IMR-90 (cell line): ENCODE measurements at regions not wholly inside any gene's neighbourhood (a gene's known extent, or its start where the extent isn't known, plus 50 kb on each side); places are given as distances from the start of the nearest gene placed in this dataset.

Source experiments
- ATAC-seq: fragments of 200-7000 bp; cut with Tn5 transposase; 2 replicates; pipeline ENCODE4 v1.9.1; 2020; ENCODE audit warnings: low read depth, mild to moderate bottlenecking, moderate library complexity
- BruUV-seq: library from RNA; stranded (reverse); fragments of 400-500 nt; replicated peaks from 2 replicates; lab custom pipeline; 2021; lab: Mats Ljungman, UMichigan
- CTCF ChIA-PET: fragments of 300-600 bp; formaldehyde crosslinking; extraction: SDS; loops from one replicate; lab custom pipeline; 2021; ENCODE audit warnings: antibody characterized with exemption; lab: Yijun Ruan, JAX
- POLR2A ChIA-PET: fragments of 300-600 bp; sonication (Branson Sonifier 250); formaldehyde crosslinking; loops from one replicate; lab custom pipeline; 2022; ENCODE audit warnings: antibody characterized with exemption; ENCODE audit not compliant: unreplicated experiment; lab: Charles Lee
- DNase-seq: peaks from one replicate; pipeline ENCODE4 v3.0.0; 2013
- H2AFZ ChIP-seq: replicated peaks from 2 replicates; pipeline ENCODE3; 2013; ENCODE audit warnings: low read length, mild to moderate bottlenecking; ENCODE audit not compliant: poor library complexity
- H2AK5ac ChIP-seq: 2 replicates; pipeline ENCODE4 v1.6.1; 2013; ENCODE audit warnings: low read depth, low read length, inconsistent platforms
- H2AK9ac ChIP-seq: replicated peaks from 2 replicates; pipeline ENCODE3; 2013; ENCODE audit warnings: mild to moderate bottlenecking, low read depth, low read length, moderate library complexity; ENCODE audit not compliant: poor library complexity
- H2BK120ac ChIP-seq: 2 replicates; pipeline ENCODE4 v1.6.1; 2013; ENCODE audit warnings: low read depth, low read length, inconsistent platforms
- H2BK15ac ChIP-seq: 3 replicates; pipeline ENCODE4 v1.6.1; 2013; ENCODE audit warnings: low read depth, low read length, inconsistent platforms
- H2BK20ac ChIP-seq: 2 replicates; pipeline ENCODE4 v1.6.1; 2013; ENCODE audit warnings: low read depth, mild to moderate bottlenecking, inconsistent platforms, low read length, moderate library complexity
- H2BK5ac ChIP-seq: 2 replicates; pipeline ENCODE4 v1.6.1; 2013; ENCODE audit warnings: mild to moderate bottlenecking, low read depth, low read length, inconsistent platforms; ENCODE audit not compliant: poor library complexity, severe bottlenecking
- H3K14ac ChIP-seq: replicated peaks from 2 replicates; pipeline ENCODE4 v1.6.1; 2013; ENCODE audit warnings: low read depth, low read length, inconsistent platforms
- H3K18ac ChIP-seq: 2 replicates; pipeline ENCODE4 v1.6.1; 2013; ENCODE audit warnings: low read depth, low read length, control low read depth
- H3K23ac ChIP-seq: 2 replicates; pipeline ENCODE4 v1.6.1; 2013; ENCODE audit warnings: low read depth, low read length, inconsistent platforms
- H3K27ac ChIP-seq: 2 replicates; pipeline ENCODE4 v1.5.1; 2013; ENCODE audit warnings: mild to moderate bottlenecking, control low read depth, low read length; ENCODE audit not compliant: insufficient read depth
- H3K27me3 ChIP-seq: 2 replicates; pipeline ENCODE4 v1.6.1; 2013; ENCODE audit warnings: low read length; ENCODE audit not compliant: control insufficient read depth, insufficient read depth
- H3K36me3 ChIP-seq: 2 replicates; pipeline ENCODE4 v1.6.1; 2013; ENCODE audit warnings: low read length, mixed read lengths; ENCODE audit not compliant: control insufficient read depth, insufficient read depth
- H3K4ac ChIP-seq: 2 replicates; pipeline ENCODE4 v1.6.1; 2013; ENCODE audit warnings: low read depth, low read length, inconsistent platforms
- H3K4me1 ChIP-seq: 2 replicates; pipeline ENCODE4 v1.6.1; 2013; ENCODE audit warnings: low read length, mixed read lengths; ENCODE audit not compliant: control insufficient read depth, insufficient read depth
- H3K4me2 ChIP-seq: 2 replicates; pipeline ENCODE4 v1.6.1; 2013; ENCODE audit warnings: low read depth, mild to moderate bottlenecking, control low read depth, low read length, moderate library complexity
- H3K4me3 ChIP-seq: 2 replicates; pipeline ENCODE4 v1.5.1; 2013; ENCODE audit warnings: low read depth, mild to moderate bottlenecking, control low read depth, low read length, moderate library complexity; ENCODE audit not compliant: insufficient read depth
- H3K56ac ChIP-seq: 2 replicates; pipeline ENCODE4 v1.6.1; 2013; ENCODE audit warnings: low read length, inconsistent platforms; ENCODE audit not compliant: insufficient read depth; ENCODE audit errors: extremely low read depth
- H3K79me1 ChIP-seq, 2 experiments: 2 replicates each; pipeline ENCODE4 v1.6.1; 2013; ENCODE audit warnings: low read length in 2 of 2, inconsistent platforms in 1 of 2, low read depth in 1 of 2
- H3K9ac ChIP-seq: 2 replicates; pipeline ENCODE4 v1.6.1; 2013; ENCODE audit warnings: low read depth, low read length, control low read depth
- H3K9me1 ChIP-seq: 2 replicates; pipeline ENCODE4 v1.6.1; 2013; ENCODE audit warnings: low read length, inconsistent platforms; ENCODE audit not compliant: insufficient read depth
- H3K9me3 ChIP-seq: 2 replicates; pipeline ENCODE4 v1.6.1; 2013; ENCODE audit warnings: low read length; ENCODE audit not compliant: control insufficient read depth, insufficient read depth
- H4K20me1 ChIP-seq: 2 replicates; pipeline ENCODE4 v1.6.1; 2013; ENCODE audit warnings: low read length, inconsistent platforms; ENCODE audit not compliant: insufficient read depth
- H4K5ac ChIP-seq: 2 replicates; pipeline ENCODE4 v1.6.1; 2013; ENCODE audit warnings: mild to moderate bottlenecking, low read depth, low read length, control low read depth
- H4K8ac ChIP-seq, 2 experiments: 2 replicates each; pipeline ENCODE4 v1.6.1; 2013; ENCODE audit warnings: low read depth in 2 of 2, low read length in 2 of 2, control low read depth in 1 of 2, inconsistent platforms in 1 of 2
- H4K91ac ChIP-seq: 2 replicates; pipeline ENCODE4 v1.6.1; 2013; ENCODE audit warnings: low read depth, low read length, inconsistent platforms; ENCODE audit not compliant: insufficient read depth
- BHLHE40 ChIP-seq: fragments of 150-350 bp; IDR thresholded peaks from 2 replicates; pipeline ENCODE4 v1.6.1; 2016; ENCODE audit warnings: mild to moderate bottlenecking, low read depth, low read length
- CHD1 ChIP-seq: IDR thresholded peaks from 2 replicates; pipeline ENCODE4 v1.6.1; 2012; ENCODE audit warnings: low read depth, low read length, improper control_type of control experiment
- CTCF ChIP-seq: conservative IDR thresholded peaks from 2 replicates; pipeline ENCODE4 v1.5.1; 2012; ENCODE audit warnings: mild to moderate bottlenecking, low read depth, low read length, improper control_type of control experiment
- MAFK ChIP-seq: IDR thresholded peaks from 2 replicates; pipeline ENCODE4 v1.6.1; 2012; ENCODE audit warnings: low read depth, low read length, improper control_type of control experiment
- NFE2L2 ChIP-seq: fragments of 150-350 bp; IDR thresholded peaks from 2 replicates; pipeline ENCODE4 v1.6.1; 2016; ENCODE audit warnings: low read depth, mild to moderate bottlenecking, low read length
- POLR2A ChIP-seq: IDR thresholded peaks from 2 replicates; pipeline ENCODE4 v1.6.1; 2012; ENCODE audit warnings: mild to moderate bottlenecking, low read depth, low read length
- RAD21 ChIP-seq: IDR thresholded peaks from 2 replicates; pipeline ENCODE4 v1.6.1; 2012; ENCODE audit warnings: low read length, improper control_type of control experiment
- RFX5 ChIP-seq: IDR thresholded peaks from 2 replicates; pipeline ENCODE4 v1.8.0; 2012; ENCODE audit warnings: low read depth, mild to moderate bottlenecking, low read length, moderate library complexity
- WGBS, 2 experiments: methylation state at CpG; one replicate each; pipeline versions ENCODE4 v1.1.5 to v1.1.7; 2013; ENCODE audit warnings: missing lambda C conversion rate in 2 of 2; ENCODE audit not compliant: insufficient read length in 1 of 2; ENCODE audit errors: extremely low coverage in 2 of 2; 5-methylcytosine and 5-hydroxymethylcytosine counted together
- dilution Hi-C: fragments of 300-500 bp; cut with HindIII; formaldehyde crosslinking; loops from one replicate; pipeline ENCODE4 v1.14.3; 2018; ENCODE audit warnings: low sequenced_read_pairs; ENCODE audit not compliant: unreplicated experiment
- in situ Hi-C: fragments of 300-500 bp; cut with MboI; formaldehyde crosslinking; loops from 3 replicates; pipeline ENCODE4 v1.14.3; 2019; ENCODE audit warnings: low sequenced_read_pairs, inconsistent platforms, mixed read lengths
- intact Hi-C: fragments of 100-400 bp; cut with micrococcal nuclease; formaldehyde crosslinking; loops from 2 replicates; pipeline ENCODE4 v1.10.0; 2022

DNA sequence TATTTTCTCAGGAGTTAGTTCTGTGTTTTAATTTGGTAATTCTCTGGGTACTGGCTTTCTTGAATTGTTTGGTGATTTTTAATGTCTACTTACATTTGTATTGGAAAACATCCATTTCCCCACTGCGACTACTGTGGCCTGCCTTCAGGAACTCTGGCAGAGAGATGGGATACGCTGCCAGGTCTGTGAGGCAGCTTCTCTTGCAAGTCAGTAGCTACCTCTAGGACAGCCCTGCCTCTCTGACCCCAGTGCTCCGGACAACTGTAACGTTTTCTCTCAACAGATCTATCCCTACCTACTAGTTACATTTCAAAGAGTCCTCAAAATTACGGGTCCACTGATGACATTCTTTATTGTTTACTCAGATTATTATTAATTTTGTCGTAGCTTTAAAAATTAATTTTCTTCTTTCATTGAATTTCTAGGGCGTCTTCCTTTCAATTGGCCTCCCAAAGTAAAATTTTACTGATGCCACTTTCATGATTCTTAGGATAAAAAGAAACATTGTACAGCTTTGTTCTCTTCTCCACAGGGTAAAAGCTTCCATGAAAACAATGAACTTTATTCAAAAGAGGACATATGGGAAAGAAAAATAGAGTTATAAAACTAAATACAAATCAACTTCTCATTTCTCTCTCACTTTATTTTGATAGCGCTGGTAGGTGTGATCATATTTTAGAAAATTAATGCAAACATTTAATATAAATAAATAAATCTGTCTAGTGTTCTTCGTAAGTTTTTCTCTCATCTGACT is 123.2 kb upstream of the GOLGA8J start:
- no peak overlapping the region for H3K4me2 ChIP-seq
- no peak overlapping the region for H4K5ac ChIP-seq
- H2BK20ac ChIP-seq = no peak overlapping the region
- H2AK9ac ChIP-seq = no peak overlapping the region
- no peak for ATAC-seq
- no peak overlapping the region for H2AK5ac ChIP-seq
- no peak overlapping the region for H2BK120ac ChIP-seq
- no peak overlapping the region for H4K8ac ChIP-seq
- intact Hi-C loops = no loop called here
- dilution Hi-C loops = no loop called here
- H3K9me1 ChIP-seq = no peaks in the 10 kb centered on the region
- POLR2A ChIA-PET = no interaction called here
- H3K14ac ChIP-seq = no peak overlapping the region
- H2BK5ac ChIP-seq = no peak overlapping the region
- CTCF ChIA-PET = no interaction called here
- no peak overlapping the region for H3K18ac ChIP-seq
- H3K4me3 ChIP-seq = no peak overlapping the region
- no peak overlapping the region for H2AFZ ChIP-seq
- no peak for DNase-seq
- H3K36me3 ChIP-seq = no peaks in the 10 kb centered on the region
- in situ Hi-C loops = no loop called here
- no peak overlapping the region for H3K27ac ChIP-seq
- BruUV-seq = no TSS peak
- peaks cover 20% of the 10 kb centered on the region for H3K27me3 ChIP-seq
- no peak overlapping the region for H3K56ac ChIP-seq
- no peaks in the 10 kb centered on the region for H3K9me3 ChIP-seq
- no peak overlapping the region for H3K4ac ChIP-seq
- TF ChIP-seq MAFK = no peak
- TF ChIP-seq POLR2A = no peak
- TF ChIP-seq NFE2L2 = no peak
- TF ChIP-seq RAD21 = no peak
- TF ChIP-seq BHLHE40 = no peak
- TF ChIP-seq RFX5 = no peak
- no peak for TF ChIP-seq CHD1
- no peak for TF ChIP-seq CTCF
- no peak overlapping the region for H3K9ac ChIP-seq
- H3K4me1 ChIP-seq = no peaks in the 10 kb centered on the region
- no peak overlapping the region for H4K91ac ChIP-seq
- no peak overlapping the region for H2BK15ac ChIP-seq
- no CpG with 5 or more reads among the region's 9 CpGs for WGBS, 2 experiments
- H4K20me1 ChIP-seq = no peaks in the 10 kb centered on the region
- no peak overlapping the region for H3K23ac ChIP-seq
- no peaks in the 10 kb centered on the region for H3K79me1 ChIP-seq
